Gastroesophageal sphincter (tissue), 4 donors: ENCODE measurements at regions not wholly inside any gene's neighbourhood (a gene's known extent, or its start where the extent isn't known, plus 50 kb on each side); places are given as distances from the start of the nearest gene placed in this dataset.
"Not testable (repeated sequence)": the region's sequence is repeated elsewhere in the genome, so short reads cannot be mapped to it uniquely, and the experiment has no call there.

Source experiments
- ATAC-seq: fragments of 150-250 bp; one replicate; pipeline ENCODE4 v1.9.1; 2016; ENCODE audit warnings: mild to moderate bottlenecking, moderate library complexity
- H3K27ac ChIP-seq, 4 donors: fragments of 200-600 bp; sonication (generic) in 3 of 4; 1 replicate in 3 of 4; 2 replicates in 1 of 4; pipeline ENCODE4 v1.5.1; 2016 to 2019
- H3K27me3 ChIP-seq: fragments of 200-600 bp; sonication (generic); one replicate; pipeline ENCODE4 v1.5.1; 2019
- H3K36me3 ChIP-seq, 2 donors: fragments of 200-600 bp; sonication (generic); one replicate each; pipeline ENCODE4 v1.5.1; 2019; ENCODE audit warnings: control low read depth in 1 of 2
- H3K4me1 ChIP-seq, 3 donors: fragments of 200-600 bp; sonication (generic); 1 replicate in 2 of 3; 2 replicates in 1 of 3; pipeline ENCODE4 v1.5.1; 2016 to 2019; ENCODE audit warnings: control low read depth in 2 of 3
- H3K4me3 ChIP-seq, 2 donors: fragments of 200-600 bp; sonication (generic); one replicate each; pipeline ENCODE4 v1.5.1; 2019; ENCODE audit warnings: mild to moderate bottlenecking in 1 of 2, moderate library complexity in 1 of 2
- H3K9me3 ChIP-seq, 3 donors: fragments of 200-600 bp; sonication (generic); one replicate each; pipeline ENCODE4 v1.5.1; 2017 to 2019; ENCODE audit warnings: control low read depth in 2 of 3
- WGBS, 2 donors: methylation state at CpG; one replicate each; pipeline ENCODE4 v1.1.5; 2018; ENCODE audit warnings: low coverage in 1 of 2; 5-methylcytosine and 5-hydroxymethylcytosine counted together

DNA sequence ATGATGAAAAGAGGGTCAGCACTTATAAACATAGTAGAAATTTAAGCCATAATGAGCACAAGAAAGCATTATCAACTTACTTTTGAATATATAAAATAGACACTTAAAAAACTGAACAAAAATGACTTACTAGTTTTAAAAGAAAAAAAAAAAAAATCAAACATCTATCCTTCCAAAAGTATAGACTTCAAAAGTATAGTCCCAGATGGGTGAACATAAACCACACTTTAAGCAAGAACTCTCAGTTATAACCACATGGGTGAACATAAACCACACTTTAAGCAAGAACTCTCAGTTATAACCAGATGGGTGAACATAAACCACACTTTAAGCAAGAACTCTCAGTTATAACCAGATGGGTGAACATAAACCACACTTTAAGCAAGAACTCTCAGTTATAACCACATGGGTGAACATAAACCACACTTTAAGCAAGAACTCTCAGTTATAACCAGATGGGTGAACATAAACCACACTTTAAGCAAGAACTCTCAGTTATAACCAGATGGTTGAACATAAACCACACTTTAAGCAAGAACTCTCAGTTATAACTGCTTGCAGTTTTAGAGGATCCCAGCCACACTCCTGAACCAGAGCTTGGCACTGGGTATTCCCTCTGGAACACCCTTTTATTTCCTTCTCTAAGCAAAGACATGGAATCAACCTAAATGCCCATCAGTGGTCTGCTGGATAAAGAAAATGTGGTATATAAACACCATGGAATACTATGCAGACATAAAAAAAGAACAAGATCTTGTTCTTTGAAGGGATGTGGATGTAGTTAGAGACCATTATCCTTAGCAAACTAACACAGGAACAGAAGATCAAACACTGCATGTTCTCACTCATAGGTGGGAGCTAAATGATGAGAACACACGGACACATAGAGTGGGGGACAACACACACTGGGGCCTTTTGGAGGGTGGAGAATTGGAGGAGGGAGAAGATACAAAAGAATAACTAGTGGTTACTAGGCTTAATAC lies 82.6 kb upstream of the AGAP9 start:
- not testable (repeated sequence) for H3K27me3 ChIP-seq, H3K4me3 ChIP-seq, H3K27ac ChIP-seq, ATAC-seq, H3K9me3 ChIP-seq, H3K4me1 ChIP-seq, H3K36me3 ChIP-seq
- WGBS, 2 donors = no CpG with 5 or more reads among the region's 1 CpG

DNA sequence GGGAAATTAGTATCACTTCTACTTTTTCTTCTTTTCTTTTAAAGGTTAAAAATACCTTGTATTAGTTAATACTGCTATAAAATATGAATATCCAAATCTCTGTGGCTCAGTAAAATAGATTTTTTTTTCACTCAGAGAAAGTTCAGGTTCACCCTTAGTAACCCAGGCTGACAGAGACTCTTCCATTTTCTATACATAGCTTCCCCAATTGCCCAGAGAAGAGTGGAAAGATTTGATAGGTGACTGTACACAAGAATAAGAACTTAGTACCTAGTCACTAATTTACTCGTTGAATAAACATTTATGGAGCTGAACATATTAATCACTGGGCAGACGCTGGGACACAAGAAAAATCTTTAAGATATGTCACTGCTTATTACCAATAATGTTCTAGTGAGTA lies 77.2 kb upstream of the AGAP9 start:
- not testable (repeated sequence) for H3K27ac ChIP-seq, H3K36me3 ChIP-seq, H3K4me3 ChIP-seq, H3K27me3 ChIP-seq, ATAC-seq, H3K9me3 ChIP-seq, H3K4me1 ChIP-seq
- WGBS, 2 donors = 30 to 48% methylated on average over 2 of the region's 2 CpGs

DNA sequence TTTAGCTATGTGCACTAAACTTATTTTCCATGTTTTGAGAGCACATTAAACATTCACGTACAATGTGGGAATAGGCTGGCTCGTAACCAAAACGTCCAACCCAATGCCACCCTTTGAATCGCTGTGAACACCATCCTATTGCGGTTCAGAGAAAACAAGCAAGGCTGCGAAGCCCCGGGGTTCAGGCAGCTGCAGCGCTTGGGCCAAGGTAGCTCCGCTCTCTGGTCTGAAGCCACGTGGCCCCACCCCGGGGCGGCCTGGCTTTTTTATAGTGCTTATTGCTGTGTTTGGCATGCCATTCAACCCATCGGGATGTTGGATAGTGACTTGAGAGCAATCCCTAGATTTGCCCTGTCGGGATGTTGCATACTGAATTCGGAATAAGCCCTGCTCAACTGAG lies 76.7 kb upstream of the AGAP9 start:
- not testable (repeated sequence) for H3K36me3 ChIP-seq, H3K27me3 ChIP-seq, H3K9me3 ChIP-seq, H3K4me1 ChIP-seq, H3K4me3 ChIP-seq, H3K27ac ChIP-seq, ATAC-seq
- no CpG with 5 or more reads among the region's 15 CpGs for WGBS, 2 donors

DNA sequence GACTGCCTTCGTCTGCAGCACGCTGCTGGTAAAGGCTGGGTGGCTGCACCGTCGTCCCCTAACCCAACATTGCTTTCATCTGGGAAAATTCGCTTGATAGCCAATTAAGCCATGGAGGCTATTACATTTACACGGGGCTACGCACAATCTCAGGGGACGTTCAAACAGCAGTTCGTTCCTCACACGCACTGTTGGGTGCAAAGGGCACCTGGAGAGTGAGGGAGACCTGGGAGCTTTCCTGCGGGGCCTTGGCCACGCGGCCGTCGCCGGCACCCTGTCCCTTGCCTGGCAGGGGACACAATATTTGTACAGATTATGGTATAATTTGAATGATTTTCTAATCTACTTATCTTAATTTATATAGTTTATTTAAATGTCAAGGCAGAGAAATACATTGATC lies 76.2 kb upstream of the AGAP9 start:
- 74% methylated on average over 15 of the region's 16 CpGs; no CpG with 5 or more reads in 1 of the 2 donors for WGBS, 2 donors
- H3K27ac ChIP-seq = not testable (repeated sequence)

DNA sequence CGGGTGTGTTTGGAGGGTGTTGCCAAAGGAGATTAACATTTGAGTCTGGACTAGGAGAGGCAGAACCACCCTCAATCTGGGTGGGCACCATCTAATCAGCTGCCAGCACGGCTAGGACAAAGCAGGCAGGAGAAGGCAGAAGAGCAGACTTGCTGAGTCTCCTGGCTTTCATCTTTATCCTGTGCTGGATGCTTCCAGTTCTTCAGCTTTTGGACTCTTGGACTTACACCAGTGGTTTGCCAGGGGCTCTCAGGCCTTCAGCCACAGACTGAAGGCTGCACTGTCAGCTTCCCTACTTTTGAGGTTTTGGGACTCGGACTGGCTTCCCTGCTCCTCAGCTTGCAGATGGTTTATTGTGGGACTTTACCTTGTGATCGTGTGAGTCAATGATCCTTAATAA lies 70.4 kb upstream of the AGAP9 start:
- WGBS, 2 donors = 100% methylated on average over 1 of the region's 4 CpGs; no CpG with 5 or more reads in 1 of the 2 donors
- H3K27me3 ChIP-seq, H3K27ac ChIP-seq, ATAC-seq, H3K36me3 ChIP-seq, H3K4me3 ChIP-seq, H3K9me3 ChIP-seq, H3K4me1 ChIP-seq: not testable (repeated sequence)

More for the DNA sequence above, 76.2 kb upstream of the AGAP9 start:
- H3K27me3 ChIP-seq, H3K4me3 ChIP-seq, H3K4me1 ChIP-seq, H3K36me3 ChIP-seq, ATAC-seq, H3K9me3 ChIP-seq: not testable (repeated sequence)

DNA sequence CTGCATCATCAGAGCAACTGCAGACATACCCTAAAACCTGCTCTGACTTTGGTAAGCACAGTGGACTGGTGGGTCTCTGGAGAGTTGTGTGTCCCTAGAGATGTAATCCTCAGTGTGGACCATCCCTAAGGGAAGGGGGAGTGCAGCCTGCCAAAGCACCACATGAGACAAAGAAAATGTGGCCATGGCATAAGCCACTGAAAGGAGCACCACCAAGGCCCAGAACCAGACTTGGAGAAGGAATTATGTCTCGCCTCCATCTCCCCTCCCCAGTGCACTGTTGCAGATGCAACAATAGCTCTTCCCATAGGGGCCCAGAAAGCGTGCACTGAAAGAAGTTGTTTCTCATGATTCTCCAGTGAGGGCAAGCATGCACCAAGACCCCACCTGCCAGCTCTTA lies 69.7 kb upstream of the AGAP9 start:
- not testable (repeated sequence) for H3K27ac ChIP-seq, H3K27me3 ChIP-seq, H3K36me3 ChIP-seq, H3K9me3 ChIP-seq, H3K4me1 ChIP-seq, H3K4me3 ChIP-seq, ATAC-seq
- 71 to 100% methylated on average over 1 of the region's 2 CpGs for WGBS, 2 donors

DNA sequence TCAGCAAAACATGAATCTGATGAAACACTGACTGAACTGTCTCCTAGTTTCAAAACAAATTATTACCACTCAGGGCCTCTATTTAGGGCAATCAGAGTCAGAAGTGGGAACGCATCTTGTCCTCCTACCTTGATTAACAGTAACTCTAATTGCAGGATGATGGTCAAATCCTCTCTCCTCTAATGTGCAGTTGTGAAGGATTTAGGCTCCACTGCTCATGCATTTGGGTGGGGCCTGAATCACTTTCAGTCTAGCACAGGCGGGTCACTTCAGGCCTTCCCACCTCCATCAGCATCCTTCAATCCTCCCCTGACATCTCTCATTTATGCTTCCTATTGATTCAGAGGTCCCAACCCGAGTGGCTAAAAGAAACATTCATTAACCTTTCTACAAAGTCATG lies 67.5 kb upstream of the AGAP9 start:
- not testable (repeated sequence) for H3K27me3 ChIP-seq, H3K27ac ChIP-seq, ATAC-seq, H3K4me3 ChIP-seq, H3K4me1 ChIP-seq, H3K36me3 ChIP-seq, H3K9me3 ChIP-seq
- 63% methylated on average over 3 of the region's 3 CpGs; no CpG with 5 or more reads in 1 of the 2 donors for WGBS, 2 donors

DNA sequence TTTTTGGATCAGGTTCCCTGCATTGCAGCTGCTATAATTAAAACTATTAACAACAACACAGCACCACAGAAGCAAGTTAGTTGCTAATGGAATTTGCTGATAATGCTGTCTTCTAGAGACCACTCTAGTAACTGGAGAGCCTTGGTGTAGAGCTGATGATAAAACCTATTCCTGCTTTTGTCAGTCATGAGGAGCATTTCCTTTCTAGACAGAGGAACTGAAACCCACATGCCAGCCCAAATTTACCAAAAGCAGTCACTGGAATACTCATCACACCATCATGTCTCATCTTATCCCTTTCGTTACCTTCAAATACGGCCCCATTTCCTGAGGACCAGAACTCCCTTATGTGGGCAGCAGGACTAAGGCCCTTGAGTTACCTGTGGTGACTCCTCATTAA lies 67.1 kb upstream of the AGAP9 start:
- not testable (repeated sequence) for H3K4me3 ChIP-seq, H3K27ac ChIP-seq, H3K36me3 ChIP-seq, ATAC-seq, H3K9me3 ChIP-seq, H3K27me3 ChIP-seq, H3K4me1 ChIP-seq
- no CpG with 5 or more reads among the region's 2 CpGs for WGBS, 2 donors

DNA sequence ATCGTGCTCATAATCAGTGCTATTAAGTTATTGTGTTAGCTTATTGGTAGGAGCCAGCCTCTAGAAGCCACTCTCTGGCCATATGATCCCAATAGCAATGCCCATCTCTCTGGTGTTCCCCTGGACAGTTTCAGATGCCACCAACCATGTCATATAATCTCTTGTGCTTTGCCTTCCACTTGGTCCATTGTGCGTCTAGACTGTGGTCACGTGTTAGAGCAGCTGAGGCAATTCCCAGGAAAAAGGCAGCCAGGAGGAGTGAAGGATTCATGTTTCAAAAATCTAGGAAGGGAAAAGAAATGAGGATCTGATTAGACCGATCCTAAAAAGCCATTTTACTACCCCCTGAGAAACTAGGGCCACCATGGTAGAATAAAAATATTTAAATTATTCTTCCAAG lies 58.6 kb upstream of the AGAP9 start:
- not testable (repeated sequence) for ATAC-seq, H3K27me3 ChIP-seq, H3K27ac ChIP-seq, H3K4me1 ChIP-seq, H3K9me3 ChIP-seq, H3K36me3 ChIP-seq, H3K4me3 ChIP-seq
- WGBS, 2 donors = 86% methylated on average over 1 of the region's 4 CpGs; no CpG with 5 or more reads in 1 of the 2 donors

DNA sequence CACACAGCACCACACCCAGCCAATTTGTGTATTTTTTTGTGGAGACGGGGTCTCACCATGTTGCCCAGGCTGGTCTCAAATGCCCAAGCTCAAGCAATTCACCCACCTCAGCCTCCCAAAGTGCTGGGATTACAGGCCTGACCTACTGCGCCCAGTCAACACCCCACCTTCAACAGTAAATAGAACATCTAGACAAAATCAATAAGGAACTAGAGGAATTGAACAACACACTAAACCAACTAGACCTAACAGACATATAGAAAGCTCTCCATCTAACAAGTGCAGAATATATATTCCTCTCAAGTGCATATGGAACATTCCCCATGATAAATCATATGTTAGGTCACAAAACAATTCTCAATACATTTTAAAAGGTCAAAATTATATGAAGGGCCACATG lies 56.6 kb upstream of the AGAP9 start:
- H3K4me3 ChIP-seq, H3K36me3 ChIP-seq, H3K4me1 ChIP-seq, H3K9me3 ChIP-seq, H3K27ac ChIP-seq, ATAC-seq, H3K27me3 ChIP-seq: not testable (repeated sequence)
- no CpG with 5 or more reads among the region's 2 CpGs for WGBS, 2 donors

DNA sequence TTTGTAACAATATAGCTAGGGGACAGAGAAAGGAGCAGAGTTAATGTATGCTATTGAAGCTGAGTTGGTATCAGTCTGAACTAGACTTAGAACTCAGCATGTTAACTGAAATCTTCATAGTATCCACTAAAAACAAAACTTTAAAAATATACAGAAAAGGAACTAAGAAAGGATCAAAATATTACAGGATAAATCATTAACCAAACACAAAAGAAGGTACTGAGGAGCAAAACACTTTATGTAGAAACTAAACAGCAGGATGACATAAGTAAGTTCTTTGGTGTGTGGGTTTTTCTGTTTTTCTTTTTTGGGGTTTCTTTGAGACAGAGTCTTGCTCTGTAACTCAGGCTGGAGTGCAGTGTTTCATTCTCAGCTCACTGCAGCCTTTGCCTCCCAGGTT lies 55.1 kb upstream of the AGAP9 start:
- ATAC-seq, H3K9me3 ChIP-seq, H3K27me3 ChIP-seq, H3K27ac ChIP-seq, H3K36me3 ChIP-seq, H3K4me3 ChIP-seq, H3K4me1 ChIP-seq: not testable (repeated sequence)
